Right lobe of liver (tissue), 6 donors: ENCODE measurements at regions not wholly inside any gene's neighbourhood (a gene's known extent, or its start where the extent isn't known, plus 50 kb on each side); places are given as distances from the start of the nearest gene placed in this dataset.
A peak's percentile ranks its signal among the peaks of the same experiment; 100 is the strongest.

Source experiments
- ATAC-seq, 4 donors: fragments of 200-7000 bp; cut with Tn5 transposase; one replicate each; pipeline ENCODE4 v1.9.1; 2020; ENCODE audit warnings: mild to moderate bottlenecking in 4 of 4, moderate library complexity in 4 of 4
- DNase-seq, 3 donors: peaks; one replicate each; pipeline ENCODE4 v3.0.0-alpha.2; 2020
- H3K27ac ChIP-seq, 3 donors: fragments of 200-600 bp; one replicate each; pipeline ENCODE4 v1.8.0; 2022
- H3K27me3 ChIP-seq, 2 donors: fragments of 200-600 bp; one replicate each; pipeline ENCODE4 v1.8.0; 2022
- H3K36me3 ChIP-seq, 4 donors: fragments of 200-600 bp; sonication (generic) in 1 of 4; one replicate each; pipeline versions ENCODE4 v1.5.1 to v1.8.0; 2017 to 2022; ENCODE audit warnings: control low read depth in 1 of 4
- H3K4me1 ChIP-seq, 4 donors: fragments of 200-600 bp; sonication (generic) in 1 of 4; one replicate each; pipeline versions ENCODE4 v1.5.1 to v1.8.0; 2017 to 2022; ENCODE audit warnings: control low read depth in 1 of 4
- H3K4me3 ChIP-seq, 3 donors: fragments of 200-600 bp; one replicate each; pipeline ENCODE4 v1.8.0; 2022
- H3K9me3 ChIP-seq, 4 donors: fragments of 200-600 bp; sonication (generic) in 1 of 4; one replicate each; pipeline versions ENCODE4 v1.5.1 to v1.8.0; 2017 to 2022; ENCODE audit warnings: control low read depth in 1 of 4
- CTCF ChIP-seq, 4 donors: fragments of 200-600 bp in 3 of 4; fragments of 450-650 bp in 1 of 4; IDR thresholded peaks; one replicate each; pipeline versions ENCODE4 v1.5.1 to v1.8.0; 2016 to 2022; ENCODE audit warnings: antibody characterized with exemption in 4 of 4, mild to moderate bottlenecking in 2 of 4
- POLR2A ChIP-seq: fragments of 450-650 bp; IDR thresholded peaks from one replicate; pipeline ENCODE4 v1.6.1; 2017; ENCODE audit warnings: antibody characterized with exemption, mild to moderate bottlenecking
- WGBS: methylation state at CpG from one replicate; pipeline ENCODE4 v1.1.6; 2018; ENCODE audit warnings: low coverage, low lambda C conversion rate; ENCODE audit not compliant: insufficient coverage; ENCODE audit errors: missing lambda C conversion rate; 5-methylcytosine and 5-hydroxymethylcytosine counted together
- intact Hi-C, 2 donors: fragments of 100-400 bp; cut with DNase I; formaldehyde crosslinking; loops; one replicate each; pipeline versions ENCODE4 v1.11.2 to v1.14.1; 2022
- donor health status: DM: no; HTN: yes; CAD: no.
- donor health status: DM: no; HTN: no; CAD: no.
- donor health status: DM: no; HTN: no; CAD: no.
- donor health status: DM: no; HTN: yes; CAD: no.
- donor health status: DM: no; HTN: yes; CAD: no.

DNA sequence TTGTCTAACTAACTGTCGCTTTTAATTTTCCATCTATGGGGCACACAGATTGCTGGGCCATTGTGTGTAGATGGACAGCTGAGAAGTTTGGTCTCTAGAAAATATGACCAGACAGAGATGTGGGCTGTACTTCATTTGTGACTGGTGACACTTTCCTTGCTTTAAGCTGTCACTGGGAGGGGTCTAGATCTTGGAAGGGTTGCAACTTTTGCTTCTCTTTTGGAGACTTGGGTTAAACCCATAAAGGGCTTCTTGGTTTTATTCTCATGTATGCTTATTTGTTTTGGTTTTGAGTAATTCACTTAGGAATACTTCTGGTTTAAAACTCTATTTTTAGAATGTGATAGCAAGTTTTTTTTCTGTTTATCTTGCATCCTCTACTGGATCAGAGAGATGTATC lies 80.2 kb downstream of the ETS2 start:
- H3K27me3 ChIP-seq: no peaks in the 10 kb centered on the region
- H3K27ac ChIP-seq: no peak overlapping the region
- intact Hi-C loops: no loop called here
- peaks cover 0 to 11% (median 2%) of the 10 kb centered on the region in 4 donors for H3K4me1 ChIP-seq
- TF ChIP-seq POLR2A (no peak), CTCF (IDR thresholded peaks at IDR 0.05) (no peak)
- DNase-seq: no peak
- H3K4me3 ChIP-seq: no peak overlapping the region
- H3K9me3 ChIP-seq: no peaks in the 10 kb centered on the region
- H3K36me3 ChIP-seq: no peaks in the 10 kb centered on the region
- no peak for ATAC-seq
- WGBS: 100% methylated on average over 1 of the region's 1 CpG

DNA sequence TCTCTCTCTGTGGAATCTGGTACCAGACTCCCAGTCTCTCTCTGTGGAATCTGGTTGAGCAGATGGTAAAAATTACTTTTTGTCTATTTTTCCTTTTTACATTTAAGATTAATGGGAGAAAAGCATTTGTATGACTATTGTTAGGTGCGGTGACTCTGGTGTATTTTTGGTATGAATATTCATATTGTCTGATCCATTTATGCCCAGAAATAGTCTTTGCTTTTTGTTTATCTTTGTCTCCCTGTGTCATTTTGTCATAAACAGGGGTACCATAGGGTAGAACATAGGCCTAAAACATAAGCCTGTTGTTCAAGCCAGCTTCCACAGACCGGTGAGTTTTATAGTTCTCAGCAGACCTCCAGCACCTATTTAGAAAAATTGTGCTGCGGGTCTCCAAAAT lies 78.7 kb downstream of the ETS2 start:
- WGBS: 81% methylated on average over 3 of the region's 3 CpGs
- no peaks in the 10 kb centered on the region for H3K27me3 ChIP-seq
- intact Hi-C loops: no loop called here
- H3K27ac ChIP-seq: no peak overlapping the region
- H3K4me3 ChIP-seq: no peak overlapping the region
- ATAC-seq (no peak), DNase-seq (no peak)
- no peaks in the 10 kb centered on the region for H3K9me3 ChIP-seq
- no peaks in the 10 kb centered on the region for H3K36me3 ChIP-seq
- TF ChIP-seq POLR2A (no peak), CTCF (IDR thresholded peaks at IDR 0.05) (no peak)
- H3K4me1 ChIP-seq: peaks cover 0 to 15% (median 4%) of the 10 kb centered on the region in 4 donors

DNA sequence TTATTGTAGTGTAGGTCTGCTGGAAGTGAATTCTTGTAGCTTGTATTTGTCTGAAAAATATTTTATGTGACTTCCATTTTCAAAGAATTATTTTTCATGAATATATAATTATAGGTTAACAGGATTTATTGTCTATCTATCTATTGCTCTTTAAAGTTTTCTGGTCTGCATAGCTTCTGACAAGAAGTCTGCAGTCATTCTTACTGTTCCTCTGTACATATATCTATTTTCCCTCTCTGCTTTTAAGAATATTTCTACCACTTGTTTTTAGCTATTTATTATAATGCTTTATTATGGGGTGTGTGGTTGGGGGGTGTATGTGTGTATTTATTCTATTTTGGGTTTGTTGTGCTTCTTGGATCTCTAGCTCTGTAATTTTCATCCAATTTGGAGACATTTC lies 77.4 kb downstream of the ETS2 start:
- Histone ChIP-seq H3K4me3 (no peak overlapping the region), H3K36me3 (no peaks in the 10 kb centered on the region), H3K27me3 (no peaks in the 10 kb centered on the region), H3K27ac (no peak overlapping the region), H3K4me1 (peaks cover 0 to 22% (median 2%) of the 10 kb centered on the region in 4 donors), H3K9me3 (no peaks in the 10 kb centered on the region)
- no peak for DNase-seq
- intact Hi-C loops: no loop called here
- no peak for ATAC-seq
- TF ChIP-seq POLR2A (no peak), CTCF (IDR thresholded peaks at IDR 0.05) (no peak)

DNA sequence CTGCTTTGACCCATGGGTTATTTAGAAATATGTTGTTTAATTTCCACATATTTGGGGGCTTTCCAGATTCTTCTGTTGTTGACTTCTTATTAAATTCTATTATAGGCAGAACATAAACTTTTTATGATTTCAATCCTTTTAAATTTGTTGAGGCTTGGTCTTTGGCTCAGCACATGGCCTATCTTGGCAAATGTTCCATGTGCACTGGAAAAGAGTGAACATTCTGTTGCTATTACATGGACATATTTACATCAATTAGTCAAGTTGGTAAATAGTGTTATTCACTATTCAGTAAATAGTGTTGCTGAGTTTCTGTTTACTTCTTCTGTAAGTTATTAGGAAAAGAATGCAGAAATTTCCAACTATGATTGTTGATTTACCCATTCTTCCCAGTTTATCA lies 75.4 kb downstream of the ETS2 start:
- DNase-seq: no peak
- peak overlapping the region in 2 of 3 donors; percentile 13 to 71 for H3K27ac ChIP-seq

More for the DNA sequence above, 75.4 kb downstream of the ETS2 start:
- peaks cover 0 to 25% (median 2%) of the 10 kb centered on the region in 4 donors for H3K4me1 ChIP-seq
- no peak for TF ChIP-seq CTCF (IDR thresholded peaks at IDR 0.05)
- no peak for TF ChIP-seq POLR2A
- intact Hi-C loops: no loop called here
- H3K9me3 ChIP-seq: no peaks in the 10 kb centered on the region
- H3K4me3 ChIP-seq: no peak overlapping the region
- ATAC-seq: peak in 1 of 4 donors; percentile 41
- no peaks in the 10 kb centered on the region for H3K27me3 ChIP-seq
- no peaks in the 10 kb centered on the region for H3K36me3 ChIP-seq
